Esophagus mucosa (tissue), 1 donor: ENCODE measurements at regions not wholly inside any gene's neighbourhood (a gene's known extent, or its start where the extent isn't known, plus 50 kb on each side); places are given as distances from the start of the nearest gene placed in this dataset.

Experiments
- ATAC-seq: fragments of 200-7000 bp; cut with Tn5 transposase; one replicate; pipeline ENCODE4 v1.9.1; 2020
- donor health status: DM: yes; HTN: yes; CAD: no.

GRCh38 chr6:93825950-93826349 lies 406.6 kb upstream of the EPHA7 start:
- ATAC-seq, result no peak

- ATAC-seq, result no peak
Measured at GRCh38 chr6:93823489-93823888, 404.1 kb upstream of the EPHA7 start.

- no peak for ATAC-seq
Measured at GRCh38 chr6:93822434-93823265, 403.3 kb upstream of the EPHA7 start.

GRCh38 chr6:93821953-93822352 lies 402.6 kb upstream of the EPHA7 start:
- ATAC-seq, result no peak

GRCh38 chr6:93820465-93821082 lies 401.2 kb upstream of the EPHA7 start:
- no peak for ATAC-seq

GRCh38 chr6:93819189-93819588 lies 399.8 kb upstream of the EPHA7 start:
- ATAC-seq, result no peak

- no peak for ATAC-seq
Measured at GRCh38 chr6:93817937-93818336, 398.6 kb upstream of the EPHA7 start.

GRCh38 chr6:93806409-93807270 lies 387.3 kb upstream of the EPHA7 start:
- no peak for ATAC-seq

GRCh38 chr6:93801101-93801847 lies 381.9 kb upstream of the EPHA7 start:
- no peak for ATAC-seq

- no peak for ATAC-seq
Measured at GRCh38 chr6:93799226-93799625, 379.9 kb upstream of the EPHA7 start.

- no peak for ATAC-seq
Measured at GRCh38 chr6:93794166-93794565, 374.8 kb upstream of the EPHA7 start.

- no peak for ATAC-seq
Measured at GRCh38 chr6:93792746-93793145, 373.4 kb upstream of the EPHA7 start.

GRCh38 chr6:93790981-93791380 lies 371.6 kb upstream of the EPHA7 start:
- no peak for ATAC-seq

GRCh38 chr6:93789532-93789931 lies 370.2 kb upstream of the EPHA7 start:
- ATAC-seq, result no peak

- no peak for ATAC-seq
Measured at GRCh38 chr6:93787841-93788240, 368.5 kb upstream of the EPHA7 start.

- no peak for ATAC-seq
Measured at GRCh38 chr6:93786474-93787330, 367.3 kb upstream of the EPHA7 start.

- no peak for ATAC-seq
Measured at GRCh38 chr6:93785694-93786030, 366.3 kb upstream of the EPHA7 start.

GRCh38 chr6:93784794-93785693 lies 365.7 kb upstream of the EPHA7 start:
- no peak for ATAC-seq

- ATAC-seq, result no peak
Measured at GRCh38 chr6:93779086-93779841, 359.9 kb upstream of the EPHA7 start.

- ATAC-seq, result no peak
Measured at GRCh38 chr6:93759190-93759589, 339.8 kb upstream of the EPHA7 start.
